H1 (cell line): ENCODE measurements at regions not wholly inside any gene's neighbourhood (a gene's known extent, or its start where the extent isn't known, plus 50 kb on each side); places are given as distances from the start of the nearest gene placed in this dataset.

Experiments used
- CTCF ChIA-PET: fragments of 300-600 bp; sonication (Branson Sonifier 250); formaldehyde crosslinking; loops from one replicate; lab custom pipeline; 2021; ENCODE audit not compliant: partially characterized antibody; lab: Charles Lee
- POLR2A ChIA-PET: fragments of 300-600 bp; sonication (Branson Sonifier 250); formaldehyde crosslinking; loops from one replicate; lab custom pipeline; 2021; ENCODE audit warnings: inconsistent platforms; ENCODE audit not compliant: partially characterized antibody; lab: Charles Lee
- DNase-seq, 2 experiments: peaks; one replicate each; pipeline versions ENCODE4 v3.0.0 to v3.0.0-alpha.2; 2010 to 2022; ENCODE audit warnings: low spot score in 2 of 2, low read depth in 1 of 2, mixed read lengths in 1 of 2
- FAIRE-seq: peaks from 2 replicates; lab custom pipeline; 2011; peaks lifted over from hg19 to GRCh38; lab: Jason Lieb, UNC
- H2AFZ ChIP-seq: 2 replicates; pipeline ENCODE4 v1.8.1; 2012; ENCODE audit warnings: low read length, inconsistent platforms
- H2AK5ac ChIP-seq: 2 replicates; pipeline ENCODE4 v1.6.1; 2013; ENCODE audit warnings: low read depth, low read length
- H2BK120ac ChIP-seq: replicated peaks from 2 replicates; pipeline ENCODE3; 2013; ENCODE audit warnings: low read depth, low read length, inconsistent platforms
- H2BK12ac ChIP-seq: 2 replicates; pipeline ENCODE4 v1.6.1; 2013; ENCODE audit warnings: low read depth, low read length
- H2BK15ac ChIP-seq: 2 replicates; pipeline ENCODE4 v1.6.1; 2013; ENCODE audit warnings: low read length
- H2BK20ac ChIP-seq: 2 replicates; pipeline ENCODE4 v1.6.1; 2013; ENCODE audit warnings: low read length
- H2BK5ac ChIP-seq: 2 replicates; pipeline ENCODE4 v1.6.1; 2013; ENCODE audit warnings: low read depth, low read length
- H3K14ac ChIP-seq: 2 replicates; pipeline ENCODE4 v1.6.1; 2013; ENCODE audit warnings: inconsistent platforms; ENCODE audit not compliant: insufficient read length
- H3K18ac ChIP-seq: 2 replicates; pipeline ENCODE4 v1.6.1; 2013; ENCODE audit warnings: low read length; ENCODE audit errors: extremely low read depth
- H3K23ac ChIP-seq: 2 replicates; pipeline ENCODE4 v1.6.1; 2013; ENCODE audit warnings: inconsistent platforms; ENCODE audit not compliant: insufficient read length
- H3K23me2 ChIP-seq: 2 replicates; pipeline ENCODE4 v1.6.1; 2013; ENCODE audit warnings: low read depth, low read length
- H3K27ac ChIP-seq: 2 replicates; pipeline ENCODE4 v1.6.1; 2011; ENCODE audit warnings: low read depth, low read length, inconsistent platforms
- H3K27me3 ChIP-seq, 4 experiments: replicated peaks in 1 of 4; 1 replicate in 1 of 4; 2 replicates in 3 of 4; pipeline versions ENCODE4 v1.6.1 to v1.8.1; 2011 to 2013; ENCODE audit warnings: low read length in 3 of 4, mild to moderate bottlenecking in 3 of 4, inconsistent platforms in 2 of 4, mixed read lengths in 2 of 4, moderate library complexity in 1 of 4; ENCODE audit not compliant: control insufficient read depth in 3 of 4, insufficient read depth in 3 of 4; ENCODE audit errors: extremely low read depth in 1 of 4
- H3K36me3 ChIP-seq, 4 experiments: 2 replicates each; pipeline versions ENCODE4 v1.6.1 to v1.8.1; 2011 to 2013; ENCODE audit warnings: mild to moderate bottlenecking in 4 of 4, low read length in 3 of 4, moderate library complexity in 2 of 4, control low read depth in 1 of 4, inconsistent platforms in 1 of 4; ENCODE audit not compliant: insufficient read depth in 4 of 4, control insufficient read depth in 2 of 4
- H3K4ac ChIP-seq: replicated peaks from 2 replicates; pipeline ENCODE3; 2013; ENCODE audit warnings: low read length, low read depth, mixed read lengths, inconsistent platforms; ENCODE audit not compliant: insufficient read length
- H3K4me1 ChIP-seq, 4 experiments: replicated peaks in 1 of 4; 1 replicate in 1 of 4; 2 replicates in 3 of 4; pipeline versions ENCODE4 v1.6.1 to v1.8.1; 2011 to 2013; ENCODE audit warnings: low read length in 3 of 4, inconsistent platforms in 2 of 4, mixed read lengths in 1 of 4; ENCODE audit not compliant: insufficient read depth in 4 of 4, control insufficient read depth in 3 of 4
- H3K4me2 ChIP-seq, 2 experiments: 2 replicates each; pipeline versions ENCODE4 v1.6.1 to v1.8.1; 2011 to 2013; ENCODE audit warnings: low read depth in 2 of 2, low read length in 2 of 2, control low read depth in 1 of 2, inconsistent platforms in 1 of 2, mild to moderate bottlenecking in 1 of 2; ENCODE audit not compliant: insufficient read depth in 1 of 2
- H3K4me3 ChIP-seq, 4 experiments: fragments of 200-600, 300-600 bp in 1 of 4; sonication (generic), shearing (Covaris generic), sonication (Bioruptor Twin) in 1 of 4; 2 replicates each; pipeline versions ENCODE4 v1.5.1 to v1.8.1; 2011 to 2016; ENCODE audit warnings: low read length in 4 of 4, low read depth in 3 of 4, control low read depth in 2 of 4, inconsistent platforms in 2 of 4, mild to moderate bottlenecking in 2 of 4, mixed read lengths in 1 of 4, moderate library complexity in 1 of 4; ENCODE audit not compliant: insufficient read depth in 2 of 4; ENCODE audit errors: extremely low read depth in 1 of 4
- H3K56ac ChIP-seq: replicated peaks from 2 replicates; pipeline ENCODE3; 2013; ENCODE audit warnings: low read depth, mild to moderate bottlenecking, mixed read lengths, low read length, inconsistent platforms; ENCODE audit not compliant: insufficient read length
- H3K79me1 ChIP-seq: 2 replicates; pipeline ENCODE4 v1.6.1; 2013; ENCODE audit warnings: low read depth, low read length, control low read depth
- H3K79me2 ChIP-seq, 2 experiments: 2 replicates each; pipeline versions ENCODE4 v1.6.1 to v1.8.1; 2012 to 2013; ENCODE audit warnings: low read length in 2 of 2, mild to moderate bottlenecking in 2 of 2, inconsistent platforms in 1 of 2; ENCODE audit not compliant: insufficient read depth in 2 of 2, control insufficient read depth in 1 of 2
- H3K9ac ChIP-seq, 4 experiments: replicated peaks in 1 of 4; 1 replicate in 1 of 4; 2 replicates in 3 of 4; pipeline versions ENCODE4 v1.6.1 to v1.8.1; 2011 to 2013; ENCODE audit warnings: low read depth in 3 of 4, low read length in 3 of 4, control low read depth in 2 of 4, mild to moderate bottlenecking in 2 of 4, moderate library complexity in 2 of 4, inconsistent platforms in 1 of 4; ENCODE audit errors: extremely low read depth in 1 of 4
- H3K9me3 ChIP-seq, 2 experiments: 2 replicates each; pipeline versions ENCODE4 v1.6.1 to v1.8.1; 2012 to 2013; ENCODE audit warnings: mild to moderate bottlenecking in 2 of 2, moderate library complexity in 2 of 2, control low read depth in 1 of 2, inconsistent platforms in 1 of 2, low read depth in 1 of 2, low read length in 1 of 2, mixed read lengths in 1 of 2; ENCODE audit not compliant: insufficient read depth in 2 of 2
- H4K20me1 ChIP-seq, 2 experiments: replicated peaks in 1 of 2; 2 replicates each; pipeline versions ENCODE3 to v1.8.1; 2011 to 2013; ENCODE audit warnings: inconsistent platforms in 2 of 2, low read length in 2 of 2, mild to moderate bottlenecking in 1 of 2; ENCODE audit not compliant: insufficient read depth in 2 of 2, control insufficient read depth in 1 of 2
- H4K5ac ChIP-seq: 2 replicates; pipeline ENCODE4 v1.6.1; 2013; ENCODE audit warnings: low read length, low read depth, mixed read lengths, inconsistent platforms; ENCODE audit not compliant: insufficient read length
- H4K8ac ChIP-seq: 2 replicates; pipeline ENCODE4 v1.8.0; 2013; ENCODE audit warnings: mild to moderate bottlenecking, moderate library complexity, low read length, inconsistent platforms; ENCODE audit not compliant: insufficient read depth; ENCODE audit errors: extremely low read depth
- H4K91ac ChIP-seq: replicated peaks from 2 replicates; pipeline ENCODE3; 2013; ENCODE audit warnings: low read length, mixed read lengths, inconsistent platforms; ENCODE audit not compliant: insufficient read length
- BACH1 ChIP-seq: IDR thresholded peaks from 2 replicates; pipeline ENCODE4 v1.6.1; 2012; ENCODE audit warnings: low read length, improper control_type of control experiment
- CBX5 ChIP-seq: fragments of 300-800, 300-1000 bp; sonication (generic); IDR thresholded peaks from 2 replicates; pipeline ENCODE4 v1.7.1; 2016; ENCODE audit warnings: antibody characterized with exemption, low read length, low read depth
- CHD2 ChIP-seq: IDR thresholded peaks from 2 replicates; pipeline ENCODE4 v1.6.1; 2012; ENCODE audit warnings: low read length, improper control_type of control experiment
- CTBP2 ChIP-seq: IDR thresholded peaks from 2 replicates; pipeline ENCODE4 v1.7.0; 2011; ENCODE audit warnings: borderline replicate concordance, mild to moderate bottlenecking, moderate library complexity, mixed read lengths, low read length; ENCODE audit not compliant: insufficient read depth, insufficient read length
- EP300 ChIP-seq, 2 experiments: IDR thresholded peaks; 1 replicate in 1 of 2; 2 replicates in 1 of 2; pipeline ENCODE4 v1.6.1; 2011 to 2012; ENCODE audit warnings: low read depth in 2 of 2, low read length in 2 of 2, mild to moderate bottlenecking in 2 of 2, borderline replicate concordance in 1 of 2, inconsistent platforms in 1 of 2, moderate library complexity in 1 of 2
- FOSL1 ChIP-seq: IDR thresholded peaks from 2 replicates; pipeline ENCODE4 v1.6.1; 2011; ENCODE audit warnings: mild to moderate bottlenecking, low read depth, low read length, moderate library complexity; ENCODE audit not compliant: insufficient read depth
- NANOG ChIP-seq: IDR thresholded peaks from 2 replicates; pipeline ENCODE4 v1.6.1; 2011; ENCODE audit warnings: low read length, low read depth, mild to moderate bottlenecking, inconsistent platforms; ENCODE audit not compliant: insufficient read depth, poor library complexity, severe bottlenecking
- POU5F1 ChIP-seq: IDR thresholded peaks from 2 replicates; pipeline ENCODE4 v1.6.1; 2011; ENCODE audit warnings: low read depth, mild to moderate bottlenecking, low read length, moderate library complexity
- RBBP5 ChIP-seq: IDR thresholded peaks from 2 replicates; pipeline ENCODE4 v1.7.1; 2012; ENCODE audit warnings: low read depth, mild to moderate bottlenecking, inconsistent platforms, low read length, moderate library complexity, borderline replicate concordance
- SAP30 ChIP-seq: fragments of 300-600 bp; sonication (generic); IDR thresholded peaks from 2 replicates; pipeline ENCODE4 v1.7.1; 2012; ENCODE audit warnings: low read length, moderate library complexity, mild to moderate bottlenecking, inconsistent platforms; ENCODE audit not compliant: insufficient read depth, insufficient replicate concordance
- SRF ChIP-seq: IDR thresholded peaks from 2 replicates; pipeline ENCODE4 v1.6.1; 2011; ENCODE audit warnings: mild to moderate bottlenecking, low read depth, low read length, moderate library complexity
- TAF7 ChIP-seq: optimal IDR thresholded peaks from 2 replicates; pipeline ENCODE3; 2011; ENCODE audit warnings: low read depth, mild to moderate bottlenecking, inconsistent platforms, low read length, moderate library complexity, borderline replicate concordance
- ZNF274 ChIP-seq: IDR thresholded peaks from 2 replicates; pipeline ENCODE4 v1.7.0; 2012; ENCODE audit warnings: low read length, borderline replicate concordance; ENCODE audit errors: extremely low read depth

- Histone ChIP-seq H3K36me3 (no peaks in the 10 kb centered on the region), H2AK5ac (no peak overlapping the region), H3K56ac (no peak overlapping the region), H3K4me1 (no peaks in the 10 kb centered on the region), H3K9me3 (no peaks in the 10 kb centered on the region), H2AFZ (no peak overlapping the region), H3K4me2 (no peak overlapping the region), H4K8ac (no peak overlapping the region), H4K20me1 (no peaks in the 10 kb centered on the region), H3K23ac (no peak overlapping the region), H2BK5ac (no peak overlapping the region), H3K14ac (no peak overlapping the region), H2BK20ac (no peak overlapping the region), H2BK12ac (no peak overlapping the region), H3K79me1 (no peaks in the 10 kb centered on the region), H3K4ac (no peak overlapping the region), H3K4me3 (no peak overlapping the region), H3K18ac (no peak overlapping the region), H3K23me2 (no peaks in the 10 kb centered on the region), H3K9ac (no peak overlapping the region), H4K91ac (no peak overlapping the region), H2BK15ac (no peak overlapping the region), H4K5ac (no peak overlapping the region), H3K79me2 (no peaks in the 10 kb centered on the region), H2BK120ac (no peak overlapping the region), H3K27me3 (no peaks in the 10 kb centered on the region), H3K27ac (no peak overlapping the region)
- ChIA-PET CTCF (interaction anchor here (0.9 to 2.2 kb wide), 6 partner anchors 10 to 64 kb away, joined by 3 to 11 read pairs (median 5); no protein-coding TSS in a partner anchor), POLR2A (interaction anchor here (0.6 kb wide), 1 partner anchor 331 kb away, joined by 3 read pairs; no protein-coding TSS in a partner anchor)
- FAIRE-seq (no peak), DNase-seq (no peak)
- TF ChIP-seq EP300 (IDR thresholded peaks at IDR 0.05; ENCODE audit: borderline replicate concordance in 1 of 2, low read depth in 2 of 2, low read length in 2 of 2) (no peak), CTBP2 (no peak), POU5F1 (no peak), BACH1 (no peak), CBX5 (no peak), CHD2 (no peak), TAF7 (no peak), FOSL1 (no peak), NANOG (no peak), SAP30 (no peak), ZNF274 (no peak), RBBP5 (no peak), SRF (no peak)
Observed at GRCh38 chr3:132790806-132791205, 68.6 kb upstream of the NPHP3 start.
